ENCODE measurements at regions not wholly inside any gene's neighbourhood (a gene's known extent, or its start where the extent isn't known, plus 50 kb on each side); places are given as distances from the start of the nearest gene placed in this dataset.
"Not testable (repeated sequence)": the region's sequence is repeated elsewhere in the genome, so short reads cannot be mapped to it uniquely, and the experiment has no call there.

- Mint-ChIP-seq H3K36me3 (no peaks in the 10 kb centered on the region), H3K4me3 (no peak overlapping the region), H3K9me3 (peaks cover 37% of the 10 kb centered on the region), H3K27ac (no peak overlapping the region), H3K27me3 (ENCODE audit: low read depth) (no peaks in the 10 kb centered on the region), H3K4me1 (no peaks in the 10 kb centered on the region)
- no peak for TF ChIP-seq CTCF (IDR thresholded peaks at IDR 0.05; ENCODE audit: unreplicated experiment)
- no peak for DNase-seq (ENCODE audit: low spot score in 2 of 2, unreplicated experiment in 2 of 2)
Measured at GRCh38 chr18:70582981-70583380, 294.1 kb downstream of the SOCS6 start.

- TF ChIP-seq CTCF (IDR thresholded peaks at IDR 0.05; ENCODE audit: unreplicated experiment): no peak
- Mint-ChIP-seq H3K27me3 (ENCODE audit: low read depth) (no peaks in the 10 kb centered on the region), H3K4me3 (no peak overlapping the region), H3K36me3 (no peaks in the 10 kb centered on the region), H3K4me1 (no peaks in the 10 kb centered on the region), H3K27ac (no peak overlapping the region), H3K9me3 (peaks cover 7% of the 10 kb centered on the region)
- DNase-seq (ENCODE audit: low spot score in 2 of 2, unreplicated experiment in 2 of 2): no peak
Measured at GRCh38 chr18:70578480-70578879, 289.6 kb downstream of the SOCS6 start.

GRCh38 chr18:70577023-70577420 lies 288.2 kb downstream of the SOCS6 start:
- no peak for TF ChIP-seq CTCF (IDR thresholded peaks at IDR 0.05; ENCODE audit: unreplicated experiment)
- no peaks in the 10 kb centered on the region for H3K27me3 Mint-ChIP-seq (ENCODE audit: low read depth)
- H3K4me1 Mint-ChIP-seq: no peaks in the 10 kb centered on the region
- no peak overlapping the region for H3K4me3 Mint-ChIP-seq
- no peaks in the 10 kb centered on the region for H3K36me3 Mint-ChIP-seq
- H3K27ac Mint-ChIP-seq: no peak overlapping the region
- no peak for DNase-seq (ENCODE audit: low spot score in 2 of 2, unreplicated experiment in 2 of 2)
- peaks cover 6% of the 10 kb centered on the region for H3K9me3 Mint-ChIP-seq

- Mint-ChIP-seq H3K9me3 (peaks cover 6% of the 10 kb centered on the region), H3K27ac (no peak overlapping the region), H3K4me1 (no peaks in the 10 kb centered on the region), H3K27me3 (ENCODE audit: low read depth) (no peaks in the 10 kb centered on the region), H3K4me3 (no peak overlapping the region), H3K36me3 (no peaks in the 10 kb centered on the region)
- no peak for TF ChIP-seq CTCF (IDR thresholded peaks at IDR 0.05; ENCODE audit: unreplicated experiment)
- DNase-seq (ENCODE audit: low spot score in 2 of 2, unreplicated experiment in 2 of 2): no peak
Measured at GRCh38 chr18:70576276-70577022, 287.6 kb downstream of the SOCS6 start.

- H3K4me1 Mint-ChIP-seq; DNase-seq (ENCODE audit: low spot score in 2 of 2, unreplicated experiment in 2 of 2); H3K36me3 Mint-ChIP-seq; H3K4me3 Mint-ChIP-seq; H3K27ac Mint-ChIP-seq; H3K27me3 Mint-ChIP-seq (ENCODE audit: low read depth): not testable (repeated sequence)
- H3K9me3 Mint-ChIP-seq: peaks cover 14% of the 10 kb centered on the region
Measured at GRCh38 chr18:70574951-70575350, 286.1 kb downstream of the SOCS6 start.

- H3K27me3 Mint-ChIP-seq (ENCODE audit: low read depth); DNase-seq (ENCODE audit: low spot score in 2 of 2, unreplicated experiment in 2 of 2); H3K4me1 Mint-ChIP-seq; H3K36me3 Mint-ChIP-seq; H3K4me3 Mint-ChIP-seq; H3K27ac Mint-ChIP-seq: not testable (repeated sequence)
- peaks cover 26% of the 10 kb centered on the region for H3K9me3 Mint-ChIP-seq
Measured at GRCh38 chr18:70569647-70570046, 280.8 kb downstream of the SOCS6 start.

GRCh38 chr18:70559446-70559845 lies 270.6 kb downstream of the SOCS6 start:
- Mint-ChIP-seq H3K27me3 (ENCODE audit: low read depth) (peaks cover 17% of the 10 kb centered on the region), H3K27ac (no peak overlapping the region), H3K4me3 (no peak overlapping the region), H3K9me3 (no peaks in the 10 kb centered on the region), H3K4me1 (no peaks in the 10 kb centered on the region), H3K36me3 (no peaks in the 10 kb centered on the region)
- DNase-seq (ENCODE audit: low spot score in 2 of 2, unreplicated experiment in 2 of 2): no peak
- TF ChIP-seq CTCF (IDR thresholded peaks at IDR 0.05; ENCODE audit: unreplicated experiment): no peak
